ENCODE measurements at regions not wholly inside any gene's neighbourhood (a gene's known extent, or its start where the extent isn't known, plus 50 kb on each side); places are given as distances from the start of the nearest gene placed in this dataset.

GRCh38 chr1:29945426-29945825 is 709.1 kb downstream of the PTPRU start:
- Histone ChIP-seq H3K36me3 (ENCODE audit: insufficient read depth, low read length) (no peaks in the 10 kb centered on the region), H3K79me2 (ENCODE audit: insufficient read depth, low read length) (no peaks in the 10 kb centered on the region), H2AFZ (ENCODE audit: low read length) (no peak overlapping the region), H3K4me3 (ENCODE audit: low read length, poor library complexity, severe bottlenecking) (no peak overlapping the region), H3K9me2 (replicated peaks; ENCODE audit: low read depth, low read length) (no peaks in the 10 kb centered on the region), H4K20me1 (ENCODE audit: insufficient read depth, low read length, poor library complexity, severe bottlenecking) (no peaks in the 10 kb centered on the region), H3K27me3 (ENCODE audit: insufficient read depth, low read length, poor library complexity, severe bottlenecking) (no peaks in the 10 kb centered on the region), H3K4me2 (ENCODE audit: low read depth, low read length, poor library complexity, severe bottlenecking) (no peak overlapping the region), H3K4me1 (ENCODE audit: insufficient read depth, low read length, poor library complexity, severe bottlenecking) (no peaks in the 10 kb centered on the region), H3K9me3 (ENCODE audit: insufficient read depth, low read depth, low read length) (no peaks in the 10 kb centered on the region; the same call in 1 of the 2 replicates), H3F3A (ENCODE audit: low read depth) (no peaks in the 10 kb centered on the region), H3K9ac (ENCODE audit: low read depth, low read length, poor library complexity, severe bottlenecking) (no peak overlapping the region)
- no peak for TF ChIP-seq EZH2phosphoT487 (IDR thresholded peaks at IDR 0.05; ENCODE audit: borderline replicate concordance)
- no peak for TF ChIP-seq CTCF (conservative IDR thresholded peaks at IDR 0.05; ENCODE audit: low read length)

- H3K9me3 ChIP-seq (ENCODE audit: insufficient read depth, low read depth, low read length), result no peaks in the 10 kb centered on the region; the same call in 1 of the 2 replicates
- no peaks in the 10 kb centered on the region for H3F3A ChIP-seq (ENCODE audit: low read depth)
- no peaks in the 10 kb centered on the region for H4K20me1 ChIP-seq (ENCODE audit: insufficient read depth, low read length, poor library complexity, severe bottlenecking)
- H3K36me3 ChIP-seq (ENCODE audit: insufficient read depth, low read length), result no peaks in the 10 kb centered on the region
- TF ChIP-seq CTCF (conservative IDR thresholded peaks at IDR 0.05; ENCODE audit: low read length) (no peak), EZH2phosphoT487 (IDR thresholded peaks at IDR 0.05; ENCODE audit: borderline replicate concordance) (no peak)
- no peaks in the 10 kb centered on the region for H3K27me3 ChIP-seq (ENCODE audit: insufficient read depth, low read length, poor library complexity, severe bottlenecking)
- H3K9ac ChIP-seq (ENCODE audit: low read depth, low read length, poor library complexity, severe bottlenecking), result no peak overlapping the region
- no peaks in the 10 kb centered on the region for H3K9me2 ChIP-seq (replicated peaks; ENCODE audit: low read depth, low read length)
- H2AFZ ChIP-seq (ENCODE audit: low read length), result no peak overlapping the region
- no peak overlapping the region for H3K4me3 ChIP-seq (ENCODE audit: low read length, poor library complexity, severe bottlenecking)
- H3K4me1 ChIP-seq (ENCODE audit: insufficient read depth, low read length, poor library complexity, severe bottlenecking), result no peaks in the 10 kb centered on the region
- no peaks in the 10 kb centered on the region for H3K79me2 ChIP-seq (ENCODE audit: insufficient read depth, low read length)
- H3K4me2 ChIP-seq (ENCODE audit: low read depth, low read length, poor library complexity, severe bottlenecking), result no peak overlapping the region
These were observed 708.1 kb downstream of the PTPRU start for GRCh38 chr1:29944253-29944905.

- H3K9me2 ChIP-seq (replicated peaks; ENCODE audit: low read depth, low read length), result no peaks in the 10 kb centered on the region
- H3K36me3 ChIP-seq (ENCODE audit: insufficient read depth, low read length), result no peaks in the 10 kb centered on the region
- no peak overlapping the region for H2AFZ ChIP-seq (ENCODE audit: low read length)
- H3K9ac ChIP-seq (ENCODE audit: low read depth, low read length, poor library complexity, severe bottlenecking), result no peak overlapping the region
- H3K4me2 ChIP-seq (ENCODE audit: low read depth, low read length, poor library complexity, severe bottlenecking), result no peak overlapping the region
- no peak for TF ChIP-seq CTCF (conservative IDR thresholded peaks at IDR 0.05; ENCODE audit: low read length)
- no peak for TF ChIP-seq EZH2phosphoT487 (IDR thresholded peaks at IDR 0.05; ENCODE audit: borderline replicate concordance)
- no peaks in the 10 kb centered on the region for H4K20me1 ChIP-seq (ENCODE audit: insufficient read depth, low read length, poor library complexity, severe bottlenecking)
- H3K4me3 ChIP-seq (ENCODE audit: low read length, poor library complexity, severe bottlenecking), result no peak overlapping the region
- no peaks in the 10 kb centered on the region for H3K79me2 ChIP-seq (ENCODE audit: insufficient read depth, low read length)
- H3F3A ChIP-seq (ENCODE audit: low read depth), result no peaks in the 10 kb centered on the region
- no peaks in the 10 kb centered on the region for H3K27me3 ChIP-seq (ENCODE audit: insufficient read depth, low read length, poor library complexity, severe bottlenecking)
- H3K9me3 ChIP-seq (ENCODE audit: insufficient read depth, low read depth, low read length), result no peaks in the 10 kb centered on the region; the same call in 1 of the 2 replicates
- no peaks in the 10 kb centered on the region for H3K4me1 ChIP-seq (ENCODE audit: insufficient read depth, low read length, poor library complexity, severe bottlenecking)
These were observed 706.7 kb downstream of the PTPRU start for GRCh38 chr1:29943034-29943433.
